D721Med (cell line): ENCODE measurements at regions not wholly inside any gene's neighbourhood (a gene's known extent, or its start where the extent isn't known, plus 50 kb on each side); places are given as distances from the start of the nearest gene placed in this dataset.

ENCODE experiments used
- DNase-seq: peaks from one replicate; pipeline ENCODE4 v3.0.0; 2011; ENCODE audit warnings: low spot score; ENCODE audit not compliant: insufficient read length
- FAIRE-seq: peaks from 2 replicates; lab custom pipeline; 2011; peaks lifted over from hg19 to GRCh38; lab: Jason Lieb, UNC
- TF ChIP-seq, protein P1 (sequence below): IDR thresholded peaks from 2 replicates; pipeline ENCODE4 v1.5.1; 2012; ENCODE audit warnings: mild to moderate bottlenecking, control low read depth; ENCODE audit not compliant: insufficient read depth; ENCODE audit errors: missing control alignments

DNA sequence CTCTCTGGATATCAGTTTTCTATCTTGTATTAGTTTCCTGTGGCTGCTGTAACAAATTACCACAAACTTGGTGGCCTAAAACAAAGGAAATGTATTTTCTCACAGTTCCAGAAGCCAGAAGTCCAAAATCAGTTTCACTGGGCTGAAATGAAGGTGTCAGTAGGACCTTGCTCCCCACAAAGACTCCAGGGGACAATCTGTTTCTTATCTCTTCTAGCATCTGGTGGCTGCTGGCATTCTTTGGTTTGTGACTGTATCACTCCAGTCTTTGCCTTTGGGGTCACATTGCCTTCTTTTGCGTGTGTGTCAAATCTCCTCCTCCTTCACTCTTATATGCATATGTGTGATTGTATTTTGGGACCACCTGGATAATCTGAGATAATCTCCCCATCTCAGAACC, 153.0 kb upstream of the PRPS1L1 start:
- TF ChIP-seq, protein P1, sequence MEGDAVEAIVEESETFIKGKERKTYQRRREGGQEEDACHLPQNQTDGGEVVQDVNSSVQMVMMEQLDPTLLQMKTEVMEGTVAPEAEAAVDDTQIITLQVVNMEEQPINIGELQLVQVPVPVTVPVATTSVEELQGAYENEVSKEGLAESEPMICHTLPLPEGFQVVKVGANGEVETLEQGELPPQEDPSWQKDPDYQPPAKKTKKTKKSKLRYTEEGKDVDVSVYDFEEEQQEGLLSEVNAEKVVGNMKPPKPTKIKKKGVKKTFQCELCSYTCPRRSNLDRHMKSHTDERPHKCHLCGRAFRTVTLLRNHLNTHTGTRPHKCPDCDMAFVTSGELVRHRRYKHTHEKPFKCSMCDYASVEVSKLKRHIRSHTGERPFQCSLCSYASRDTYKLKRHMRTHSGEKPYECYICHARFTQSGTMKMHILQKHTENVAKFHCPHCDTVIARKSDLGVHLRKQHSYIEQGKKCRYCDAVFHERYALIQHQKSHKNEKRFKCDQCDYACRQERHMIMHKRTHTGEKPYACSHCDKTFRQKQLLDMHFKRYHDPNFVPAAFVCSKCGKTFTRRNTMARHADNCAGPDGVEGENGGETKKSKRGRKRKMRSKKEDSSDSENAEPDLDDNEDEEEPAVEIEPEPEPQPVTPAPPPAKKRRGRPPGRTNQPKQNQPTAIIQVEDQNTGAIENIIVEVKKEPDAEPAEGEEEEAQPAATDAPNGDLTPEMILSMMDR: no peak
- FAIRE-seq (no peak), DNase-seq (no peak)

DNA sequence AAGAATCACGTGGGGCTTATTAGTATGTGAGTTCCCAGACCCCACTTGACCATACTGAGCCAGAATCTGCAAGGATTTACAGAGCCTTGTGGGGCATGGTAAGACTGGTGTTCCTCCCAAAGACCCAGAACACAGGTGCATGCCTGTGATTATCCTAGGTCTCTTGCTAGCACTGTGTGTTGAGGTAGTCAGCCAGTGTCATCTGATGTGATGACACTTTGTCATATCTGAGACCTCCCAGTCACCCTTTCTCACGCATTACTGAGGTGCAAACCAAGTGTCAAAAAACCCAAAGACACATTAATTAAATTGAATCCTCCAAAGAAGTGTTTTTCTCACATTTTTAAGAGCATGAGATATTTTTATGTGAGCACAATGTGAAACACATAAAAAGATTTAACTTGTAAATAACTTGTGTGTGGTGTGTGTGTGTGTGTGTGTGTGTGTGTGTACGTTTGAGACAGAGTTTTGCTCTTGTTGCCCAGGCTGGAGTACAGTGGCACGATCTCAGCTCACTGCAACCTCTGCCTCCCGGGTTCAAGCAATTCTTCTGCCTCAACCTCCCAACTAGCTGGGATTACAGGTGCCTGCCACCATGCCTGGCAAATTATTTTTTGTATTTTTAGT, 162.0 kb upstream of the PRPS1L1 start:
- TF ChIP-seq, protein P1: no peak
- FAIRE-seq (no peak), DNase-seq (no peak)

DNA sequence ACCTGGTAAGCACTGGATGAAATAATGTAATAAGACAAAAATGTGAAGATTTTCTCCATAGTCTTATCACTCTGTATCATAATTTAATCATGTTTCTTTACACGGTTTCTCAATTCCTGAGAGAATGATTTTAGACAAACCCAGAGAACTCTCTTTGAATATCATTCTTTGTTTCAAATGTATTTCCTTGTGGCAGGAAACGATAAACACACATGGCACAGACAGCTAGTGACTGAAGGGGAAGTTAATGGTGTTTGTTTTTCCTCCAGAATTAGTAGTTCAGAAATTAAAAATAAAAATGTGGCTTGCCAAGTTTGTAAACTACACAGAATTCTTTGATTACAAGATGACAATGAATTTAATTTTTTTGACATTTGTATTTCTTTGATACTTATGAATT, 163.7 kb upstream of the PRPS1L1 start:
- no peak for DNase-seq
- TF ChIP-seq, protein P1: no peak
- no peak for FAIRE-seq

DNA sequence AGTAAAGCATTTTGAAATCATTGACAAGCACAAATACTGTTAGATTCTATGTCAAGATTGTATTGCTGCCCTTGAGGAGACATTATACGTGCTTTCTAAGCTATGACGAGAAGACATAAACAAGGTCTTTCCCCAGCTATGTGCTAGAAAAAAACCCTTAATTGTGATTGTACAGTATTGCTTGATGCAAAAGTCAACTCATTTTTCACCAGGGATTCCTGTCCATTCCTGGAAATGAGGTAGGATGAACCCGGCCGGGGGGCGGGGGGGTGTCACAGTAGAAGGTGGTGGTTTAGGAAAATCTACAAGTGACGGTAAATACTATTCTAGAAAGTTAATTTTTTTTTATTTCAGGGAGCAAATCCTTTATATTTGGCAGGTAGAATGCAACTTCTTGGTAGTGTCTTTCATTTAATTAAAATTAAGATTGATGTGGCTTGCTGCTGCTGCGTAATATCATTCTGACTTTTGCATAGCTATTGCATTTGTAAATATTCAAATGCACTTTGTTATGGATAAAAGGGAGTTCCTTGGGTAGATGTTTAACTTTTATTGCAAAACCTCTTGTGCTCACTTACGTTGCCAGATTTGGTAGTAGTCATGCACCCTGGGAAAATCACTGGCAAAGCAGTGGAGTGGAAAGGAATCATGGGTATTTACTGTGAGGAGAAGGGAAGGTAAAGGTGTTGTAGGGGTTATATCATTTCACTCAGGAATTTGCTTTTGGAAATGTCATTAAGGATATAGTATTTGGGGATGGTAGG, 164.4 kb upstream of the PRPS1L1 start:
- FAIRE-seq (no peak), DNase-seq (no peak)
- TF ChIP-seq, protein P1: no peak

DNA sequence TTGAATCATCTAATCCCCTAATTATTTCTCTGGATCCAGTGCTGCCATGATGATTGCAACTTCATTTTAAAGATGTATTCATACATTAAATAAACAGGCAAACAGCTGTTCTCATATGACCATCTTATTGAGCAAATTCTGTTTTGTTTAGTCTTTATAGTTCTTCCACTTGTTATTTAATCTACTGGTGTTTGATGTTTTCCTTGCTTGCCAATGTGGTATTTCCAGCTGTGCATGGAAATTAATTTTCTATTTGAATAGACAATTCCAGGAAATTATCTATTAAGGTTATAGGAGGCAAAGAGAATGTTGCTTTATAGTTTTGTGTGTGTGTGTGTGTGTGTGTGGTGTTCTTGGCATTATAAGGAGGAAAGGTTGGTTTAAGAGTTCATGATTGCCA, 167.0 kb upstream of the PRPS1L1 start:
- TF ChIP-seq, protein P1: no peak
- DNase-seq (no peak), FAIRE-seq (no peak)

DNA sequence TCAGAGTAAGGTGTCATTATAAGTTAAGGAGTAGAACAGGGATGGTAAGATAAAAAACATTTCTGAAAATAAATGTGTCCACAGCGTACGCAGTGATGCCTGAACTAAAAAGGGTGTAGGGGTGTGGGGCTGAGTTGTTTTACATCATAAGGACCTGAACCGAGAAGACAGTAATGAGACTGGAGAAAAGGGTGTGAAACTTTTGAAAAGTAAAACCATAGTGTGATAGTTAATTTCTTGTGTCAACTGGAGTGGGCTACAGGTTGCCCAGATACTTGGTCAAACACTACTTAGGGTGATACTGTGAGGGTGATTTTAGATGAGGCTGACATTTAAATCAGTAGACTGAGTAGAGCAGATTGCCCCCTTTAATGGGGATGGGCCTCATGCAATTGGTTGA, 169.0 kb upstream of the PRPS1L1 start:
- no peak for FAIRE-seq
- TF ChIP-seq, protein P1: no peak
- DNase-seq: no peak

DNA sequence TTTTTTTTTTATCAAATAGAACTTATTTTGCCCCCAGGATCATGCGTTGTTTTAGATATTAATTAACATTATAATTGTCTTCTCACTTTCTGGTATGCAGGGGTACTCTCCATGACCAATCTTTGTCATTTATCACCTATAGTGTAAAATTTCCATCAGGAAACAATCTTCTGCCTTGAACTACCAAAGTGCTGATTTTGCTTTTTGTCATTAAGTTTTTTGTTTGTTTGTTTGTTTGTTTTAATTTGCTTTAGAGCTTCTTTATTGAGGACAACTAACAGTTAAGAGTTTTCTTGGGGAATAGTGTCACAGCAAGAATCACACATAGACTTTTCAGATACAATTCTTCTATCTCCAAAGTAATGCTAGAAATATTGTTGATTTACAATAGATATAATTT, 171.2 kb upstream of the PRPS1L1 start:
- FAIRE-seq: no peak
- no peak for DNase-seq
- TF ChIP-seq, protein P1: no peak
